Adrenal gland (tissue), 9 donors: ENCODE measurements at regions not wholly inside any gene's neighbourhood (a gene's known extent, or its start where the extent isn't known, plus 50 kb on each side); places are given as distances from the start of the nearest gene placed in this dataset.
A peak's percentile ranks its signal among the peaks of the same experiment; 100 is the strongest.

Source experiments
- DNase-seq, 7 donors: peaks; one replicate each; pipeline ENCODE4 v3.0.0-alpha.2; 2019 to 2020
- H3K27ac ChIP-seq, 5 donors: fragments of 200-600 bp; sonication (generic) in 4 of 5; 1 replicate in 3 of 5; 2 replicates in 2 of 5; pipeline versions ENCODE4 v1.5.1 to v1.8.0; 2016 to 2020; ENCODE audit warnings: mild to moderate bottlenecking in 1 of 5
- H3K27me3 ChIP-seq: fragments of 200-600 bp; 2 replicates; pipeline ENCODE4 v1.8.0; 2021
- H3K36me3 ChIP-seq, 2 donors: fragments of 200-600 bp; replicated peaks in 1 of 2; 1 replicate in 1 of 2; 2 replicates in 1 of 2; pipeline versions ENCODE4 v1.5.1 to v1.8.0; 2018 to 2022
- H3K4me1 ChIP-seq, 2 donors: fragments of 200-600 bp; replicated peaks in 1 of 2; 1 replicate in 1 of 2; 2 replicates in 1 of 2; pipeline versions ENCODE4 v1.5.1 to v1.8.0; 2018 to 2021
- H3K4me3 ChIP-seq, 4 donors: fragments of 200-600 bp; sonication (generic) in 3 of 4; one replicate each; pipeline ENCODE4 v1.5.1; 2016 to 2018
- H3K9me3 ChIP-seq, 3 donors: fragments of 200-600 bp; sonication (generic) in 1 of 3; replicated peaks in 1 of 3; 1 replicate in 2 of 3; 2 replicates in 1 of 3; pipeline versions ENCODE4 v1.5.1 to v1.8.0; 2016 to 2021
- CTCF ChIP-seq, 6 experiments: fragments of 450-650 bp in 4 of 6; fragments of 200-600 bp in 2 of 6; sonication (generic) in 1 of 6; IDR thresholded peaks; 1 replicate in 5 of 6; 2 replicates in 1 of 6; pipeline versions ENCODE4 v1.5.1 to v1.8.0; 2016 to 2021; ENCODE audit warnings: antibody characterized with exemption in 6 of 6, mild to moderate bottlenecking in 2 of 6, moderate library complexity in 1 of 6
- POLR2A ChIP-seq, 2 donors: fragments of 450-650 bp; IDR thresholded peaks; one replicate each; pipeline ENCODE4 v1.6.1; 2017; ENCODE audit warnings: antibody characterized with exemption in 2 of 2, mild to moderate bottlenecking in 2 of 2, moderate library complexity in 1 of 2
- WGBS, 4 donors: extraction: QIAGEN DNeasy Blood & Tissue Kit in 2 of 4; methylation state at CpG; one replicate each; pipeline versions ENCODE4 v1.1.5 to v1.1.7; 2013 to 2017; 5-methylcytosine and 5-hydroxymethylcytosine counted together
- intact Hi-C, 2 donors: fragments of 100-400 bp; cut with DNase I; formaldehyde crosslinking; loops; one replicate each; pipeline versions ENCODE4 v1.14.1 to v1.15.0; 2022 to 2023
- donor health status: healthy with polysubstance abuse.
- donor health status: Bipolar disorder and iron deficiency.
- donor health status: DM: yes; HTN: yes; CAD: no.
- donor health status: DM: no; HTN: no; CAD: no.
- donor health status: DM: no; HTN: no; CAD: no.

GRCh38 chr6:6784514-6785162 lies 196.1 kb downstream of the LY86 start:
- TF ChIP-seq CTCF (IDR thresholded peaks at IDR 0.05): no peak
- no peak for TF ChIP-seq POLR2A (IDR thresholded peaks at IDR 0.05)
- H3K27ac ChIP-seq: peak overlapping the region in 4 of 5 donors; percentile 9 to 83 (median 36)
- WGBS, 4 donors: 36 to 50% (median 44%) methylated on average over 2 of the region's 2 CpGs
- peak in 1 of 7 donors; percentile 34 for DNase-seq
- intact Hi-C loops: no loop called here
- H3K36me3 ChIP-seq: no peaks in the 10 kb centered on the region
- no peaks in the 10 kb centered on the region for H3K9me3 ChIP-seq
- no peaks in the 10 kb centered on the region for H3K27me3 ChIP-seq
- H3K4me3 ChIP-seq: no peak overlapping the region
- peaks cover 35 to 44% of the 10 kb centered on the region in 2 donors for H3K4me1 ChIP-seq

- peak overlapping the region in 4 of 5 donors; percentile 9 to 83 (median 54) for H3K27ac ChIP-seq
- H3K4me1 ChIP-seq: peaks cover 35 to 44% of the 10 kb centered on the region in 2 donors
- no peaks in the 10 kb centered on the region for H3K36me3 ChIP-seq
- intact Hi-C loops: no loop called here
- no peak for TF ChIP-seq CTCF (IDR thresholded peaks at IDR 0.05)
- TF ChIP-seq POLR2A (IDR thresholded peaks at IDR 0.05): peak in 1 of 2 donors; percentile 21
- H3K27me3 ChIP-seq: no peaks in the 10 kb centered on the region
- DNase-seq: peak; percentile 71 to 91 (median 90)
- WGBS, 4 donors: 21 to 39% (median 35%) methylated on average over 5 of the region's 5 CpGs
- H3K9me3 ChIP-seq: no peaks in the 10 kb centered on the region
- H3K4me3 ChIP-seq: no peak overlapping the region
Measured at GRCh38 chr6:6785163-6785521, 196.6 kb downstream of the LY86 start.

GRCh38 chr6:6788394-6789032 lies 200.0 kb downstream of the LY86 start:
- no peak overlapping the region for H3K27ac ChIP-seq
- H3K36me3 ChIP-seq: no peaks in the 10 kb centered on the region
- 81 to 91% (median 84%) methylated on average over 4 of the region's 4 CpGs for WGBS, 4 donors
- no peak overlapping the region for H3K4me3 ChIP-seq
- peak in 5 of 6 experiments; percentile 14 to 58 (median 39) for TF ChIP-seq CTCF (IDR thresholded peaks at IDR 0.05)
- TF ChIP-seq POLR2A (IDR thresholded peaks at IDR 0.05): no peak
- no peaks in the 10 kb centered on the region for H3K9me3 ChIP-seq
- H3K27me3 ChIP-seq: no peaks in the 10 kb centered on the region
- peaks cover 14 to 21% of the 10 kb centered on the region in 2 donors for H3K4me1 ChIP-seq
- intact Hi-C loops: no loop called here
- no peak for DNase-seq

- no peak for DNase-seq
- H3K9me3 ChIP-seq: no peaks in the 10 kb centered on the region
- no peak overlapping the region for H3K4me3 ChIP-seq
- peaks cover 0 to 4% of the 10 kb centered on the region in 2 donors for H3K4me1 ChIP-seq
- intact Hi-C loops: no loop called here
- H3K27ac ChIP-seq: no peak overlapping the region
- TF ChIP-seq CTCF (IDR thresholded peaks at IDR 0.05) (no peak), POLR2A (IDR thresholded peaks at IDR 0.05) (no peak)
- WGBS, 4 donors: 92 to 95% (median 94%) methylated on average over 5 of the region's 5 CpGs
- H3K36me3 ChIP-seq: no peaks in the 10 kb centered on the region
- H3K27me3 ChIP-seq: no peaks in the 10 kb centered on the region
Measured at GRCh38 chr6:6790393-6790792, 201.9 kb downstream of the LY86 start.
